B cell (primary cell): ENCODE measurements at regions not wholly inside any gene's neighbourhood (a gene's known extent, or its start where the extent isn't known, plus 50 kb on each side); places are given as distances from the start of the nearest gene placed in this dataset.

Source experiments
- EZH2 ChIP-seq: IDR thresholded peaks from 2 replicates; pipeline ENCODE4 v1.6.1; 2012; ENCODE audit warnings: borderline replicate concordance, low read depth, mild to moderate bottlenecking, moderate library complexity, low read length; ENCODE audit not compliant: insufficient read depth, poor library complexity, severe bottlenecking
- TF ChIP-seq, protein P1 (sequence below): fragments of 200-600 bp; IDR thresholded peaks from one replicate; pipeline ENCODE4 v1.8.0; 2022; ENCODE audit warnings: antibody characterized with exemption, mild to moderate bottlenecking

DNA sequence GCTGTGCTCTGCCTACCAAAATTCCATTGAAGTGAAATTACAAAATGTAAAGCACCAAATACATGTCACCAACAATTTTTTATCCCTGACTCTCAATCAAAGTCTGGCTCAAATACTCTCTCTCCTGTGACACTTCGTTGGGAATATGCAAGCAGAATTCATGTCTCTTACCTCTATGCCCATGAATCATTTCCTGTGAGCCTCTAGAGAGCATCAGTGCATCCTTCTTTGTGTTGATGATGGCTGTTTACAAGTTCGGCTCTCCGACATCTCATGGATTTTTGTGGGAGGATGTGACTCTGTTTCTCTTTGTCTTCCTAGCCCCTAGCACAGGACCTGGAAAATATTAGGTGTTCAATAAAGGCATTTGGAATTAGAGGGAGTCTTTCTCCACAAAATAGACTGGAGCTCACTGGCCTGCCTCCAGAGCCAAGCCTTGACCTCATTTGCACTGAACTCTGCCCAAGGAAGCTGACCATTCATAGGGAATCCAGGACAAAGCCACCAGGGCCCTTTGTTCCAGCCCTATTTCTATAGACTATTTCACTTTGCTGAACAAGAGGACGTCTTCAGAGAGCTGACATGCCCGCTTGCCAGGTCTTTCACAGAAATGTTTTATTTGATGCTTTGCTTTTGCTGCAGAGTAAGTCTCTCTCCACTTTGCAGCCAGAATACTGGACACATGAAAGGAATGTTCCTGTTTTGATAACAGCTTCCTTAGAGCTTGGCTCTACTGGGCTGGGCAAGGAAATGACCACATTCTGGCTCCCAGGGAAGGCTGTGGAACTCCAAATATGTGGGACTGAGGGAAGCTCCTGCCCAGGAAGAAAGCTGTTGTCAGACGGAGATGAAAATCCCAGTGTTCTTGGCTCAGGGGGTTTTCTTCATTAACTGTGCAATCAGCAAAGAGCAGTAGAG, 194.5 kb upstream of the CDYL start:
- TF ChIP-seq, protein P1, sequence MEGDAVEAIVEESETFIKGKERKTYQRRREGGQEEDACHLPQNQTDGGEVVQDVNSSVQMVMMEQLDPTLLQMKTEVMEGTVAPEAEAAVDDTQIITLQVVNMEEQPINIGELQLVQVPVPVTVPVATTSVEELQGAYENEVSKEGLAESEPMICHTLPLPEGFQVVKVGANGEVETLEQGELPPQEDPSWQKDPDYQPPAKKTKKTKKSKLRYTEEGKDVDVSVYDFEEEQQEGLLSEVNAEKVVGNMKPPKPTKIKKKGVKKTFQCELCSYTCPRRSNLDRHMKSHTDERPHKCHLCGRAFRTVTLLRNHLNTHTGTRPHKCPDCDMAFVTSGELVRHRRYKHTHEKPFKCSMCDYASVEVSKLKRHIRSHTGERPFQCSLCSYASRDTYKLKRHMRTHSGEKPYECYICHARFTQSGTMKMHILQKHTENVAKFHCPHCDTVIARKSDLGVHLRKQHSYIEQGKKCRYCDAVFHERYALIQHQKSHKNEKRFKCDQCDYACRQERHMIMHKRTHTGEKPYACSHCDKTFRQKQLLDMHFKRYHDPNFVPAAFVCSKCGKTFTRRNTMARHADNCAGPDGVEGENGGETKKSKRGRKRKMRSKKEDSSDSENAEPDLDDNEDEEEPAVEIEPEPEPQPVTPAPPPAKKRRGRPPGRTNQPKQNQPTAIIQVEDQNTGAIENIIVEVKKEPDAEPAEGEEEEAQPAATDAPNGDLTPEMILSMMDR, result no peak
- TF ChIP-seq EZH2, result no peak
